ENCODE measurements at regions not wholly inside any gene's neighbourhood (a gene's known extent, or its start where the extent isn't known, plus 50 kb on each side); places are given as distances from the start of the nearest gene placed in this dataset.

DNA sequence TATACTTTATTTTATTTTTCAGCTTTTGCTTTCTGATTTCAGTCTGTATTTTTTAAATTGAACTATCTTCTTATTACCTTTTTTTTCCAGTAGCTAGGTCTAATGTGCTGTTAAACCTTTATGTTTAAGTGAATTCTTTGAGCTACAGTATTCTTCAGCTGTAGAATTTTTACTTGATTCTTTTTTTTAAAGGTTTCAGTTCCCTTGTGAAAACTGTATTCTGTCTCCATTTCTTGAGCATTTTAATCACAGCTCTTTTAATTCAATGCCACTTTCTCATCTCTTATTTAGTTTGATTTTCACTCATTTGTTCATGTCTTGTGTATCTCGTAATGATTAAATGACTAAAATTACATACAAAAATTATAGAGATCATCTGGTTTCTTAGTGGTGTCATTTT lies 233.8 kb downstream of the MTRR start:
- no peak overlapping the region for H3K9ac ChIP-seq (ENCODE audit: low read length)
- H3K27ac ChIP-seq (ENCODE audit: low read depth, low read length): no peak overlapping the region
- H3K9me3 ChIP-seq (ENCODE audit: control insufficient read depth in 1 of 2, insufficient read depth in 1 of 2, low read depth in 1 of 2, low read length in 2 of 2): peaks cover 0 to 12% of the 10 kb centered on the region in 2 experiments; a peak in 2 of 4 replicates
- no peak for DNase-seq (ENCODE audit: low read depth, low spot score)
- H3K9me2 ChIP-seq (ENCODE audit: insufficient read depth): no peaks in the 10 kb centered on the region
- BruUV-seq (replicated peaks): no TSS peak
- H3K4me1 ChIP-seq (ENCODE audit: control insufficient read depth in 1 of 2, insufficient read depth in 2 of 2, low read length in 2 of 2): no peaks in the 10 kb centered on the region
- no peak for ATAC-seq
- TF ChIP-seq CEBPB (IDR thresholded peaks at IDR 0.05; ENCODE audit: low read depth) (no peak), POLR2A (IDR thresholded peaks at IDR 0.05; ENCODE audit: borderline replicate concordance, extremely low read depth, insufficient read depth, insufficient read length) (no peak), ZFX (IDR thresholded peaks at IDR 0.05) (no peak), TCF7L2 (IDR thresholded peaks at IDR 0.05; ENCODE audit: borderline replicate concordance, extremely low read depth, insufficient read depth, insufficient read length) (no peak), SRF (IDR thresholded peaks at IDR 0.05; ENCODE audit: low read depth) (no peak), ELF1 (IDR thresholded peaks at IDR 0.05; ENCODE audit: borderline replicate concordance, low read depth) (no peak), ZNF274 (IDR thresholded peaks at IDR 0.05; ENCODE audit: low read depth, low read length) (no peak)
- TF ChIP-seq, protein P1, sequence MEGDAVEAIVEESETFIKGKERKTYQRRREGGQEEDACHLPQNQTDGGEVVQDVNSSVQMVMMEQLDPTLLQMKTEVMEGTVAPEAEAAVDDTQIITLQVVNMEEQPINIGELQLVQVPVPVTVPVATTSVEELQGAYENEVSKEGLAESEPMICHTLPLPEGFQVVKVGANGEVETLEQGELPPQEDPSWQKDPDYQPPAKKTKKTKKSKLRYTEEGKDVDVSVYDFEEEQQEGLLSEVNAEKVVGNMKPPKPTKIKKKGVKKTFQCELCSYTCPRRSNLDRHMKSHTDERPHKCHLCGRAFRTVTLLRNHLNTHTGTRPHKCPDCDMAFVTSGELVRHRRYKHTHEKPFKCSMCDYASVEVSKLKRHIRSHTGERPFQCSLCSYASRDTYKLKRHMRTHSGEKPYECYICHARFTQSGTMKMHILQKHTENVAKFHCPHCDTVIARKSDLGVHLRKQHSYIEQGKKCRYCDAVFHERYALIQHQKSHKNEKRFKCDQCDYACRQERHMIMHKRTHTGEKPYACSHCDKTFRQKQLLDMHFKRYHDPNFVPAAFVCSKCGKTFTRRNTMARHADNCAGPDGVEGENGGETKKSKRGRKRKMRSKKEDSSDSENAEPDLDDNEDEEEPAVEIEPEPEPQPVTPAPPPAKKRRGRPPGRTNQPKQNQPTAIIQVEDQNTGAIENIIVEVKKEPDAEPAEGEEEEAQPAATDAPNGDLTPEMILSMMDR (IDR thresholded peaks at IDR 0.05 in 2 of 3, conservative IDR thresholded peaks at IDR 0.05 in 1 of 3; ENCODE audit: borderline replicate concordance in 1 of 3, insufficient read depth in 1 of 3, low read depth in 2 of 3, low read length in 2 of 3): no peak
- no peaks in the 10 kb centered on the region for H3K27me3 ChIP-seq (ENCODE audit: insufficient read depth, low read length)
- no peaks in the 10 kb centered on the region for H3K79me2 ChIP-seq (ENCODE audit: insufficient read depth, low read length)
- CTCF ChIA-PET: no interaction called here
- H3K4me2 ChIP-seq (ENCODE audit: low read length): no peak overlapping the region
- no peak overlapping the region for H2AFZ ChIP-seq (ENCODE audit: low read depth, low read length, poor library complexity, severe bottlenecking)
- H3K4me3 ChIP-seq (replicated peaks in 1 of 2; ENCODE audit: low read depth in 1 of 2, low read length in 2 of 2): no peak overlapping the region
- RAD21 ChIA-PET (ENCODE audit: low non-redundant PET in 1 of 2, low total read pairs in 2 of 2, uncharacterized antibody in 2 of 2, unreplicated experiment in 2 of 2): no interaction called here
- no peaks in the 10 kb centered on the region for H3K36me3 ChIP-seq (ENCODE audit: control insufficient read depth in 1 of 2, insufficient read depth in 2 of 2, low read length in 2 of 2)
- POLR2A ChIA-PET: no interaction called here
- intact Hi-C loops (cut with micrococcal nuclease): no loop called here
- no peaks in the 10 kb centered on the region for H4K20me1 ChIP-seq (ENCODE audit: insufficient read depth)

DNA sequence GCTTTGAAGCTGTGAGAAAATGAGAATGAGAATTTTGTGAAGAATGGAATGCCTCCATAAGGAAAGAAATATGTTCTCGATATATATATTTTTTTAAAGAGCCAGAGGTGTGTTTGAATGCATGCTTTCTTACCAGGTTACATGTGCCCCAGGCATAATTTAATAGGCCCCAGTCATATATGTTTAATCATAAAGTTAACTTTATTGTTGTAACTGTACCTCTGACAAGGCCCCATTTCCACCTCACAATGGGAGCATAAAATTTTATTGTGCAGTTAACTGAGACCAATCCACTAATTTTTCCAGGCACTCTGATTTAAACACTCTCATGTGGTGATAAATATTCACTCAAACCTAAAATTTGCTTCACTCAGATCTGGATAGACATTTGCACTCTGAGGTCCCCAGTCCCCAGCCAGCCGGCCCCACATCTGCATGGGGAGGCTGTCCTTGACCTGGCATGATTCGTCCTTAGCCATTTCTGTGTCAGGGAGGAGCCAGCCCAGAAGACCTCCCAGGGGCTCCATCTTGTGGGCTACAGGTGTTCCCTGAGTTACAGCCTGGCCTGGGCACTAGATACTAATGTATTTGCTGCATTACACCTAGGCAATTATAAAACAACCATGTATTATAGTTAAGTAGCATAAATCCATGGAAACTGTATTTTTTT lies 245.8 kb downstream of the MTRR start:
- no peak overlapping the region for H3K4me2 ChIP-seq (ENCODE audit: low read length)
- ATAC-seq (no peak), DNase-seq (ENCODE audit: low read depth, low spot score) (no peak)
- no peak overlapping the region for H3K4me3 ChIP-seq (replicated peaks in 1 of 2; ENCODE audit: low read depth in 1 of 2, low read length in 2 of 2)
- intact Hi-C loops (cut with micrococcal nuclease): no loop called here
- H3K27me3 ChIP-seq (ENCODE audit: insufficient read depth, low read length): no peaks in the 10 kb centered on the region
- H4K20me1 ChIP-seq (ENCODE audit: insufficient read depth): no peaks in the 10 kb centered on the region
- no peak overlapping the region for H3K27ac ChIP-seq (ENCODE audit: low read depth, low read length)
- H3K79me2 ChIP-seq (ENCODE audit: insufficient read depth, low read length): no peaks in the 10 kb centered on the region
- RAD21 ChIA-PET (ENCODE audit: low non-redundant PET in 1 of 2, low total read pairs in 2 of 2, uncharacterized antibody in 2 of 2, unreplicated experiment in 2 of 2): no interaction called here
- H3K4me1 ChIP-seq (ENCODE audit: control insufficient read depth in 1 of 2, insufficient read depth in 2 of 2, low read length in 2 of 2): no peaks in the 10 kb centered on the region
- peaks cover 0 to 5% of the 10 kb centered on the region in 2 experiments; a peak in 2 of 4 replicates for H3K9me3 ChIP-seq (ENCODE audit: control insufficient read depth in 1 of 2, insufficient read depth in 1 of 2, low read depth in 1 of 2, low read length in 2 of 2)
- no TSS peak for BruUV-seq (replicated peaks)
- no peak overlapping the region for H3K9ac ChIP-seq (ENCODE audit: low read length)
- POLR2A ChIA-PET: no interaction called here
- CTCF ChIA-PET: no interaction called here
- no peaks in the 10 kb centered on the region for H3K36me3 ChIP-seq (ENCODE audit: control insufficient read depth in 1 of 2, insufficient read depth in 2 of 2, low read length in 2 of 2)
- no peaks in the 10 kb centered on the region for H3K9me2 ChIP-seq (ENCODE audit: insufficient read depth)
- H2AFZ ChIP-seq (ENCODE audit: low read depth, low read length, poor library complexity, severe bottlenecking): no peak overlapping the region
- TF ChIP-seq JUND (IDR thresholded peaks at IDR 0.05) (no peak), YY1 (IDR thresholded peaks at IDR 0.05; ENCODE audit: extremely low read depth, insufficient replicate concordance, low read depth, low read length) (no peak), RAD21 (IDR thresholded peaks at IDR 0.05; ENCODE audit: low read depth) (no peak), ZFX (IDR thresholded peaks at IDR 0.05) (no peak), ZNF274 (IDR thresholded peaks at IDR 0.05; ENCODE audit: low read depth, low read length) (no peak), SRF (IDR thresholded peaks at IDR 0.05; ENCODE audit: low read depth) (no peak)
- TF ChIP-seq, protein P2, sequence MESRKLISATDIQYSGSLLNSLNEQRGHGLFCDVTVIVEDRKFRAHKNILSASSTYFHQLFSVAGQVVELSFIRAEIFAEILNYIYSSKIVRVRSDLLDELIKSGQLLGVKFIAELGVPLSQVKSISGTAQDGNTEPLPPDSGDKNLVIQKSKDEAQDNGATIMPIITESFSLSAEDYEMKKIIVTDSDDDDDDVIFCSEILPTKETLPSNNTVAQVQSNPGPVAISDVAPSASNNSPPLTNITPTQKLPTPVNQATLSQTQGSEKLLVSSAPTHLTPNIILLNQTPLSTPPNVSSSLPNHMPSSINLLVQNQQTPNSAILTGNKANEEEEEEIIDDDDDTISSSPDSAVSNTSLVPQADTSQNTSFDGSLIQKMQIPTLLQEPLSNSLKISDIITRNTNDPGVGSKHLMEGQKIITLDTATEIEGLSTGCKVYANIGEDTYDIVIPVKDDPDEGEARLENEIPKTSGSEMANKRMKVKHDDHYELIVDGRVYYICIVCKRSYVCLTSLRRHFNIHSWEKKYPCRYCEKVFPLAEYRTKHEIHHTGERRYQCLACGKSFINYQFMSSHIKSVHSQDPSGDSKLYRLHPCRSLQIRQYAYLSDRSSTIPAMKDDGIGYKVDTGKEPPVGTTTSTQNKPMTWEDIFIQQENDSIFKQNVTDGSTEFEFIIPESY (IDR thresholded peaks at IDR 0.05; ENCODE audit: extremely low read depth, insufficient replicate concordance, low read length): no peak
- TF ChIP-seq, protein P1 (IDR thresholded peaks at IDR 0.05 in 2 of 3, conservative IDR thresholded peaks at IDR 0.05 in 1 of 3; ENCODE audit: borderline replicate concordance in 1 of 3, insufficient read depth in 1 of 3, low read depth in 2 of 3, low read length in 2 of 3): no peak
